Psoas muscle (tissue), 7 donors: ENCODE measurements at regions not wholly inside any gene's neighbourhood (a gene's known extent, or its start where the extent isn't known, plus 50 kb on each side); places are given as distances from the start of the nearest gene placed in this dataset.
"Not testable (repeated sequence)": the region's sequence is repeated elsewhere in the genome, so short reads cannot be mapped to it uniquely, and the experiment has no call there.

Source experiments
- ATAC-seq, 4 donors: fragments of 200-7000 bp; cut with Tn5 transposase; one replicate each; pipeline ENCODE4 v1.9.1; 2020; ENCODE audit warnings: moderate library complexity in 3 of 4, mild to moderate bottlenecking in 2 of 4
- DNase-seq, 2 donors: peaks; one replicate each; pipeline ENCODE4 v3.0.0-alpha.2; 2020
- H3K27ac ChIP-seq: fragments of 200-600 bp; one replicate; pipeline ENCODE4 v1.8.0; 2022
- H3K27me3 ChIP-seq, 3 donors: fragments of 200-600 bp in 1 of 3; one replicate each; pipeline versions ENCODE4 v1.6.1 to v1.8.0; 2013 to 2022; ENCODE audit warnings: low read length in 2 of 3, mild to moderate bottlenecking in 2 of 3, moderate library complexity in 1 of 3; ENCODE audit not compliant: insufficient read depth in 3 of 3
- H3K36me3 ChIP-seq, 2 donors: fragments of 200-600 bp in 1 of 2; one replicate each; pipeline versions ENCODE4 v1.6.1 to v1.8.0; 2013 to 2022; ENCODE audit warnings: low read depth in 1 of 2, mild to moderate bottlenecking in 1 of 2, moderate library complexity in 1 of 2; ENCODE audit not compliant: insufficient read depth in 1 of 2
- H3K4me1 ChIP-seq: fragments of 200-600 bp; one replicate; pipeline ENCODE4 v1.8.0; 2022
- H3K4me3 ChIP-seq: fragments of 200-600 bp; one replicate; pipeline ENCODE4 v1.8.0; 2022; ENCODE audit warnings: mild to moderate bottlenecking
- H3K9me3 ChIP-seq: fragments of 200-600 bp; one replicate; pipeline ENCODE4 v1.8.0; 2022
- CTCF ChIP-seq: fragments of 200-600 bp; IDR thresholded peaks from one replicate; pipeline ENCODE4 v1.8.0; 2022; ENCODE audit warnings: antibody characterized with exemption
- WGBS, 3 donors: extraction: QIAGEN DNeasy Blood & Tissue Kit; methylation state at CpG; one replicate each; pipeline versions ENCODE4 v1.1.6 to v1.1.7; 2013; 5-methylcytosine and 5-hydroxymethylcytosine counted together
- intact Hi-C, 2 donors: fragments of 100-400 bp; cut with DNase I; formaldehyde crosslinking; loops; one replicate each; pipeline versions ENCODE4 v1.11.0 to v1.14.2; 2022
- donor health status: healthy with polysubstance abuse.
- donor health status: DM: no; HTN: no; CAD: no; lungs with moderate emphysema.
- donor health status: Bipolar disorder and iron deficiency.
- donor health status: healthy.
- donor health status: DM: yes; HTN: yes; CAD: no.
- donor health status: DM: no; HTN: no; CAD: no.
- donor health status: DM: yes; HTN: yes; CAD: no.

GRCh38 chr3:185306286-185306685 is 52.4 kb upstream of the EHHADH start:
- intact Hi-C loops, ATAC-seq, H3K27ac ChIP-seq, DNase-seq, H3K36me3 ChIP-seq, H3K4me1 ChIP-seq, H3K9me3 ChIP-seq, H3K27me3 ChIP-seq, H3K4me3 ChIP-seq: not testable (repeated sequence)

GRCh38 chr3:185306847-185307246 is 53.0 kb upstream of the EHHADH start:
- H3K27me3 ChIP-seq, result no peaks in the 10 kb centered on the region
- no peaks in the 10 kb centered on the region for H3K4me1 ChIP-seq
- no peak for ATAC-seq
- no peak overlapping the region for H3K4me3 ChIP-seq
- no peak overlapping the region for H3K27ac ChIP-seq
- peaks cover 7% of the 10 kb centered on the region for H3K9me3 ChIP-seq
- DNase-seq, result no peak
- TF ChIP-seq CTCF, result no peak
- no peaks in the 10 kb centered on the region for H3K36me3 ChIP-seq
- 95 to 98% (median 96%) methylated on average over 3 of the region's 3 CpGs for WGBS, 3 donors
- intact Hi-C loops, result no loop called here

- ATAC-seq (no peak), DNase-seq (no peak)
- Histone ChIP-seq H3K27me3 (no peaks in the 10 kb centered on the region), H3K36me3 (no peaks in the 10 kb centered on the region), H3K4me1 (no peaks in the 10 kb centered on the region), H3K9me3 (peaks cover 7% of the 10 kb centered on the region), H3K27ac (no peak overlapping the region), H3K4me3 (no peak overlapping the region)
- TF ChIP-seq CTCF, result peak; percentile 31
- intact Hi-C loops, result no loop called here
- 93 to 98% (median 95%) methylated on average over 2 of the region's 2 CpGs for WGBS, 3 donors
These were observed 54.4 kb upstream of the EHHADH start for GRCh38 chr3:185308126-185308754.

- Histone ChIP-seq H3K9me3 (peaks cover 7% of the 10 kb centered on the region), H3K4me1 (no peaks in the 10 kb centered on the region), H3K4me3 (no peak overlapping the region), H3K36me3 (no peaks in the 10 kb centered on the region), H3K27me3 (no peaks in the 10 kb centered on the region), H3K27ac (no peak overlapping the region)
- DNase-seq (no peak), ATAC-seq (no peak)
- intact Hi-C loops, result no loop called here
- no peak for TF ChIP-seq CTCF
- WGBS, 3 donors, result 74 to 84% (median 74%) methylated on average over 4 of the region's 4 CpGs
These were observed 53.6 kb upstream of the MAP3K13 start for GRCh38 chr3:185309302-185309701.

GRCh38 chr3:185309795-185310194 is 53.1 kb upstream of the MAP3K13 start:
- Histone ChIP-seq H3K36me3 (no peaks in the 10 kb centered on the region), H3K4me3 (no peak overlapping the region), H3K9me3 (peaks cover 7% of the 10 kb centered on the region), H3K4me1 (no peaks in the 10 kb centered on the region), H3K27ac (no peak overlapping the region), H3K27me3 (no peaks in the 10 kb centered on the region)
- DNase-seq (no peak), ATAC-seq (no peak)
- no peak for TF ChIP-seq CTCF
- intact Hi-C loops, result no loop called here
- 93 to 94% (median 94%) methylated on average over 3 of the region's 3 CpGs for WGBS, 3 donors
